ENCODE measurements at regions not wholly inside any gene's neighbourhood (a gene's known extent, or its start where the extent isn't known, plus 50 kb on each side); places are given as distances from the start of the nearest gene placed in this dataset.
"Not testable (repeated sequence)": the region's sequence is repeated elsewhere in the genome, so short reads cannot be mapped to it uniquely, and the experiment has no call there.

DNA sequence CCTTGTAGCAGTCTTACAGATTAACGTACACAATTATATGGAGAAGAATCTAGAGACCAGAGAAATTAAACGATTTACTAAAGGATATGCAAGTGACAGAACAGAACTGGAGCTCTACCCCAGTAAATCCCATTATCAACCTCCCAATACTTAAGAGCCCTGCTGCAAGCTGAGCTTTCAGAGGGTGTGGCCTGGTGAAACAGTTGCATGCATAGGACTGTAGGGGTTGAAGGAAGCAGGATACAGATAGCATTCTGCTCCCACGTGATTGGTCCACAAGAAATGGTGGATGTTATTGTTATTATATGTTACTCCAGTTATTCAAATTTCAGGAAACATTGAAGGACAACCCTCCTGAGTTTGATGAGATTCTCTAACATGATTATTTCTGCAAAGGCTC, 210.8 kb upstream of the THUMPD2 start:
- Mint-ChIP-seq H3K4me3 (no peak overlapping the region), H3K27ac (peak overlapping the region; percentile 34), H3K9me3 (peaks cover 16% of the 10 kb centered on the region), H3K36me3 (peaks cover 4% of the 10 kb centered on the region), H3K27me3 (ENCODE audit: low read depth) (no peaks in the 10 kb centered on the region), H3K4me1 (peaks cover 24% of the 10 kb centered on the region)
- no peak for DNase-seq (ENCODE audit: low spot score in 2 of 2, unreplicated experiment in 2 of 2)
- TF ChIP-seq, protein P1, sequence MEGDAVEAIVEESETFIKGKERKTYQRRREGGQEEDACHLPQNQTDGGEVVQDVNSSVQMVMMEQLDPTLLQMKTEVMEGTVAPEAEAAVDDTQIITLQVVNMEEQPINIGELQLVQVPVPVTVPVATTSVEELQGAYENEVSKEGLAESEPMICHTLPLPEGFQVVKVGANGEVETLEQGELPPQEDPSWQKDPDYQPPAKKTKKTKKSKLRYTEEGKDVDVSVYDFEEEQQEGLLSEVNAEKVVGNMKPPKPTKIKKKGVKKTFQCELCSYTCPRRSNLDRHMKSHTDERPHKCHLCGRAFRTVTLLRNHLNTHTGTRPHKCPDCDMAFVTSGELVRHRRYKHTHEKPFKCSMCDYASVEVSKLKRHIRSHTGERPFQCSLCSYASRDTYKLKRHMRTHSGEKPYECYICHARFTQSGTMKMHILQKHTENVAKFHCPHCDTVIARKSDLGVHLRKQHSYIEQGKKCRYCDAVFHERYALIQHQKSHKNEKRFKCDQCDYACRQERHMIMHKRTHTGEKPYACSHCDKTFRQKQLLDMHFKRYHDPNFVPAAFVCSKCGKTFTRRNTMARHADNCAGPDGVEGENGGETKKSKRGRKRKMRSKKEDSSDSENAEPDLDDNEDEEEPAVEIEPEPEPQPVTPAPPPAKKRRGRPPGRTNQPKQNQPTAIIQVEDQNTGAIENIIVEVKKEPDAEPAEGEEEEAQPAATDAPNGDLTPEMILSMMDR (IDR thresholded peaks at IDR 0.05; ENCODE audit: unreplicated experiment), result no peak

DNA sequence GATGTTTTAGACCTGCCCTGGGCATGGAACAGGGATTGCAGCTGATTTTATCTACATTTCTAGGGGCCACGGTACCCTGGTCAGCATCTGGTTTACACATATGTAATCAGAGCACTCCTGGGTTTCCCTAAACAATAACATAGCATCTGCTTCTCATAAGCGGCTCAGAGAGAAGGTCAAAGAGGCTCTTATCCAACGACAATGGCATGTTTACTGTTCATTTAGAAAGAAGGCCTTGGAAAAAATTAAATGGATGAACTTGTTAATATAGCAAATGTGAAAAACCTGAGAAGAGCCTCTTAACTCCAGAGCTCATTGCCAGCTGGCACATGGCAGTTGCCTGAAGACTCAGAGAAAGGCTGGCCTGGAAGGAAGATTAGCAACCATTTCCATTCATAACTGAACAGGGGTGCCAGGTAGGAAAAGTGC, 202.8 kb upstream of the THUMPD2 start:
- Mint-ChIP-seq H3K27me3 (ENCODE audit: low read depth) (peaks cover 2% of the 10 kb centered on the region), H3K9me3 (peaks cover 20% of the 10 kb centered on the region), H3K36me3 (peaks cover 1% of the 10 kb centered on the region), H3K4me3 (no peak overlapping the region), H3K4me1 (no peaks in the 10 kb centered on the region), H3K27ac (no peak overlapping the region)
- DNase-seq (ENCODE audit: low spot score in 2 of 2, unreplicated experiment in 2 of 2), result no peak
- TF ChIP-seq, protein P1 (IDR thresholded peaks at IDR 0.05; ENCODE audit: unreplicated experiment), result no peak

DNA sequence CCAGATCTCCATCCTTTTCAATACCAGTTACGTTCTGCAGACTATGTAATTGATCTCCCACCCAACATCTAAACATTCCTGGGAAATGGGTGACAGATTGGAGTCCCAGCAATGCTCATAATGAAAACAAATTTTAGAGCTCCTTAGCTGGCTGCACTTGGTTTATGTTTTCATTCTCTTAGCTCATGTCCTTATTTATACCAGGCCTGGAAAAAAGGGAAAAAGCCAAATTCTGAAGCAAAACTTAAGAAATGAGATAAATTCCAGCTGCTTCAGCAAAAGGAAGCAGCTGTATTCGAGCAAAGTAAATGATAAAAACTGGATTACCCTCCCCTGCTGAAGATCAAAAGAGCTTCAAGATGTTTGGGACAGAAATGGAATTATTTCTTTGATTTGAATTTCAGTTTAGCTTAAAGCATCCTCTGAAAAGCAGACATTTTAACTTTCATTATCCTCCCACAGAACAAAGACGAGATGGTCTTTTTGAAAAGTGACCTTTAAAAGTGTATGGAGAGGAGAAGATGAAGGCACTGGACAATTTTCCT, 196.5 kb upstream of the THUMPD2 start:
- H3K27me3 Mint-ChIP-seq (ENCODE audit: low read depth), result no peaks in the 10 kb centered on the region
- TF ChIP-seq, protein P1 (IDR thresholded peaks at IDR 0.05; ENCODE audit: unreplicated experiment), result no peak

DNA sequence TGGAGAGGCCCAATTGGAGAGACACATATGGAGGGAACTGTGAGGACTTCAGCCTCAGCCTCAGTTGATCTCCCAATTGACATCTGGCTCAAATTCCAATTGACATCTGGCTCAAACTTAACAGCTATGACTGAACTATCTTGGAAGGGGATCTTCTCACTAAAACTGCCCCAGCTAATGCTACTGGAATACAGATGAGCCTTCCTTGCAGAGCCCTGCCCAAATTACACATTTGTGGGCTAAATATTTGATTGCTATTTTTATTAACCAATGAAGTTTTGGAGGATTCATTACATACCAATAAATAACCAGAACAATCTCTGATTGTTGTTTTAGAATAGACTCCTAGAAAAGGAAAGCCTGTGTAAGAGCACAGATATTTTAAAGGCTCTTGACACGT, 189.0 kb upstream of the THUMPD2 start:
- Mint-ChIP-seq H3K4me3 (no peak overlapping the region), H3K27me3 (ENCODE audit: low read depth) (no peaks in the 10 kb centered on the region), H3K27ac (no peak overlapping the region), H3K9me3 (peaks cover 15% of the 10 kb centered on the region), H3K36me3 (no peaks in the 10 kb centered on the region), H3K4me1 (no peaks in the 10 kb centered on the region)
- TF ChIP-seq, protein P1 (IDR thresholded peaks at IDR 0.05; ENCODE audit: unreplicated experiment), result no peak
- no peak for DNase-seq (ENCODE audit: low spot score in 2 of 2, unreplicated experiment in 2 of 2)

More for the DNA sequence above, 196.5 kb upstream of the THUMPD2 start:
- Mint-ChIP-seq H3K27ac (no peak overlapping the region), H3K9me3 (peaks cover 12% of the 10 kb centered on the region), H3K4me3 (no peak overlapping the region), H3K36me3 (no peaks in the 10 kb centered on the region), H3K4me1 (peaks cover 4% of the 10 kb centered on the region)
- DNase-seq (ENCODE audit: low spot score in 2 of 2, unreplicated experiment in 2 of 2), result no peak

DNA sequence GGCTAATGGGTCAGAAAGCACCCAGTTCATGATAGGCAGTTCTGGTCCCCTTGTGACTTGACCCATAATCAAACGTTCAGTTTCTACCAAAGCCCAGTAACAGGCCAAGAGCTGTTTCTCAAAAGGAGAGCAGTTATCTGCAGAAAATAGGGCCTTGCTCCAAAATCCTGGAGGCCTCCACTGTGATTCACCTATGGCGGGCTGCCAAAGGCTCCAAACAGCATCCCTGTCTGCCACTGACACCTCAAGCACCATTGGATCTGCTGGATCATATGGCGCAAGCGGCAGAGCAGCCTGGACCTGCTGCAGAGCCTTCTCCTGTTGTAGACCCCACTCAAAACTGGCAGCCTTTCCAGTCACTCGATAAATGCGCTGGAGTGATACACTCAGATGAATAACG, 181.6 kb upstream of the THUMPD2 start:
- not testable (repeated sequence) for H3K27me3 Mint-ChIP-seq (ENCODE audit: low read depth); H3K4me3 Mint-ChIP-seq; H3K36me3 Mint-ChIP-seq; DNase-seq (ENCODE audit: low spot score in 2 of 2, unreplicated experiment in 2 of 2); H3K4me1 Mint-ChIP-seq; H3K27ac Mint-ChIP-seq
- peaks cover 17% of the 10 kb centered on the region for H3K9me3 Mint-ChIP-seq

DNA sequence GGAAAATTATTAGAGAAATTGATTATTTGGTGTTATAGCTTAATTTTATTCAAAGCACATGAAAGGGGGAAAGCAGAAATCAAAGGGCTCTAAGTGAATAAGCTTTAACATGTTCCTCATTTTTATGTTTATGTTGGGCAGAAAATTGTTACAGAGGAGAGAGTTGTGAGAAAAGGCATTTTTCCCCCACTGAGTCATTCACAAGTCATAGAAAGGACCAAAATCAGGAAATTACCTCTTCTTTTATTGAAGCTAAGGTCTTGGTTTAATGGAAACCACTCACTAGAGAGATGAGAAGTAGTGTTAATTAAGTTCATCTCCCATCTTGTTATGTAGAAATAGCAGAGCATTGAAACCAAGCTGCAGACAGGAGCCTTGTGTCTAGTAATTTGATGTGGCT, 175.3 kb upstream of the THUMPD2 start:
- no peak for DNase-seq (ENCODE audit: low spot score in 2 of 2, unreplicated experiment in 2 of 2)
- no peaks in the 10 kb centered on the region for H3K27me3 Mint-ChIP-seq (ENCODE audit: low read depth)

More for the DNA sequence above, 175.3 kb upstream of the THUMPD2 start:
- Mint-ChIP-seq H3K27ac (no peak overlapping the region), H3K4me1 (no peaks in the 10 kb centered on the region), H3K36me3 (no peaks in the 10 kb centered on the region), H3K4me3 (no peak overlapping the region), H3K9me3 (peaks cover 3% of the 10 kb centered on the region)
- TF ChIP-seq, protein P1 (IDR thresholded peaks at IDR 0.05; ENCODE audit: unreplicated experiment), result no peak
